DMS153 (cell line): ENCODE measurements at regions not wholly inside any gene's neighbourhood (a gene's known extent, or its start where the extent isn't known, plus 50 kb on each side); places are given as distances from the start of the nearest gene placed in this dataset.
"Not testable (repeated sequence)": the region's sequence is repeated elsewhere in the genome, so short reads cannot be mapped to it uniquely, and the experiment has no call there.

Experiments used
- DNase-seq: peaks from one replicate; lab custom pipeline; 2025; lab: John Stamatoyannopoulos, UW

GRCh38 chr7:89621925-89622641, 532.2 kb upstream of the STEAP1 start:
- no peak for DNase-seq

DNA sequence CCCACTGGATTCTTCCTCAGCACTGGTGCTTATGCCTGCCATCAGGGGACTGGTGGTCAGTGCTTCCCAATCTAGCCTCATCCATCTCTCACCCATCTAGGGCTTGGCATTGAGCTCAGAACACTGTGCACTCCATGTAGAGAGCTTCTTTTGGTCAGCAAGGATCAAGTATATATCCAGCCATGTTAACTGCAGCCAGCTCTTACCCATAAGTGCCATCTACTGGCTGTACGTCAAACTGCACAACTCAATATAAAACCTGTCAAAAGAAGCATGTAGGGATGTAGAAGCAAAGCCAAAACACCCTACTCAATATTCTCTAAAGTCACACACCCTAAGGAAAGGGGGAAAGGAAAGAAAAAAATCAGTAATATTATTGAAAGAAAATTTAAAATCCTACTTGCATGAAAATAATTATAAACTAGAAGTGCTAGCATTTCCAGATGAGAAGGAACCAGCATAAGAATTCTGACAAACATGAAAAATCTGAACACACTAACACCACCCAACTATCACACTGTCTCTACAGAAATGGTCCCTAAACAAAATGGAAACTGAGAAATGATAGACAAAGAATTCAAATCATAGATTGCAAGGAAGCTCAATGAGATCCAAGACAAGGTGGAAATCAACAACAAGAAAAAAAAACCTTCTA, 531.1 kb upstream of the STEAP1 start:
- peak; percentile 49 for DNase-seq

GRCh38 chr7:89624155-89624554, 530.1 kb upstream of the STEAP1 start:
- DNase-seq: not testable (repeated sequence)

DNA sequence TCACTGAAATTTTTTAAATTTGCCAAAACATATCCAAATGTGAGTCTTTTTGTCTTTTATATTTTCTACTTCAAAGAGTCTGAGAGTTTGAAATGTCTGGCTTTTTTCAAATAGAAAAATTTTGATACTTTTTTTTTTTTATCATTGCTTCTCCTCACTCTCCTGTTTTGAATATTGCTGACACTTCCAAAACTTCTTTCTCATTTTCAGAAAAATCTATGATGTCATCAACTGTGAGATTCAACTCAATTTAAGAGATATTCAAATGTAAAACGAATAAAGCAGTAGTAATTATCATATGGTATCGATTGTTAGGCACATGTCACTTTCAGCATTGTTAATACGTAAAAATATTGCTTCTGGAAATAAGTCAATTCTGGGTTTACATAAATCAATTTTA, 505.8 kb upstream of the STEAP1 start:
- no peak for DNase-seq

DNA sequence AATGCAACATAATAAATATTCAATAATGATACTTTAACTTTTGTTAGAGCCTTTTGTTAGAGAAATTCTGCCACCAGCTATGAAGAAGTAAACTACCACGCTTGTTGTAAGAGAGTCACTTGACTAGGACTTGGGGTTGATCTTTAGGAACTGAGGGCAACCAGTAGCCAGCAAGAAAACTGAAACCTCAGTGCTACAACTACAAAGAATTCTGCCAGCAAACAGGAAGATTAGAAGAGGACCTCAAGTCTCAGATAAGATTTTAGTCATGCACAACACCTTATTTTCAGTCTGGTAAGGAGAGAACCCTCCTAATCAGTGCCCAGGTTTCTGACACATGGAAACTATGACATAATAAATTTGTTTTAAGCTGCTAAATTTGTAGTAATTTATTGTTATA, 498.3 kb upstream of the STEAP1 start:
- no peak for DNase-seq

- no peak for DNase-seq
These were observed 492.4 kb upstream of the STEAP1 start for GRCh38 chr7:89661876-89662275.

DNA sequence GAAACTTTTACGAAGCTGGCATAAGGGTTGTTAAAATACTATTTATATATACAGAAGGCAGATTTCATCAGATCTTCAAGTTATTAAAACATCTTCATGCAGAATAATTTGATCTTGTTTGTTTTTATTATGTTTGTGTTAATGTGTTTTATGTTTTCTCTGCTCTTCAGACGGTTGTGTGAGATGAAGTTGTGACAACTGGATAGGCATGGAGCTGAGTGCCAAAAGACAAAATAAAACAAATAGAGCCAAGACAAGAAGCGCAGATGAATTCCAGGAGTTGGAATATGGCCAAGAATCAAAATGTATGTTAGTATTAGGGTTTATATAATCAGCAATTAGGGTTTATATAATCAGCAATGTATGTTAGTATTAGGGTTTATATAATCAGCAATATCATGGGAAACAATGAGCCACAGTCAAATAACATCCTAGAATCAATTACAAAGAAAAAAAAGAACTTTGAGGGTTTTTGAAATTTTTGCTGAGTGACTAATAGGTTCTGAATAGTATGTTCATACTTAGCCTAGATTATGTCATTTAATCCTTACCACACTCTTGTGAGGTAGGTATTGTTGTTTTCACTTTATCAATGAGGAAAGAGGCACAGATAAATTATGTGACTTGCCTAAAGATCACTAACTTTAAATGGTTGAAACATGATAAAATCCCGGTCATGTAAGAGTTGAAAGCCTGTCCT, 488.0 kb upstream of the STEAP1 start:
- no peak for DNase-seq

DNA sequence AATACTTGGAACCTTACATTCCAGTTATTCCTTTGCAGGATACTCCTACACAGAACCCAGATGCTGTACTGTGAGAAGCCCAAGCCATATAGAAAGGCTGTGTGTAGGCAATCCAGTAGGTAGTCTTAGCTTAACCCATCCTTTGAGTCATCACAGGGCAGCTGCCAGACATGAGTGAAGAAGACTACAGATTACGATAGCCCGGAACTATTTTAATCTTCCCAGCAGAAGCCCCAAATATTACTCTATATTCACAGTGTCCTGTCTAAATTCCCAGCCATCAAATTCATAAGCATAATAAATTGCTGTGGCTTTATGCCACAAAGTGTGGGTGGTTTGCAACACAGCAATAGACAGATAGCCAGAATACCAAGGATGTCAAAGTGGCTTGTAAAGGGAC, 474.1 kb upstream of the STEAP1 start:
- DNase-seq: no peak

- no peak for DNase-seq
These were observed 472.8 kb upstream of the STEAP1 start for GRCh38 chr7:89681448-89681847.

GRCh38 chr7:89685287-89685686, 469.0 kb upstream of the STEAP1 start:
- no peak for DNase-seq

GRCh38 chr7:89687211-89687610, 467.1 kb upstream of the STEAP1 start:
- DNase-seq: no peak

DNA sequence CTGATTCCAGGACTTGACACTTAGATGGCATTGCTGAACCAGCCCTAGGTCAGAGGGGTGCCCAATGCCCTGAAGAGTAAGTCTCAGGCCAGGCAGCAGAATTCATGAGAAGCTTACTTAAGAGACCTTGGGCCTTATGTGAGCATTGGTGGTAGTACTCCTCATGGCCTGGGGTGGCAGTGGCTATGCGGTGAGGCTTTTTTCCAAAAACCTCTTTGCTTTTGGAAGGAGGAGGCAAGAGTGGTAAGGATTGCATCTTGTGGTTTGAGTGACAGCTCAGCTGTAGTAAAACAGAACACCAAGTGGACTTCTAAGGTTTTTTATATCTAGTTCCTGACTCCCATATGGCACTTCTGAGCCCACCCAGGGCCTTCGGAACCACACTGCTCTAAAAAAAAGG, 459.0 kb upstream of the STEAP1 start:
- no peak for DNase-seq

DNA sequence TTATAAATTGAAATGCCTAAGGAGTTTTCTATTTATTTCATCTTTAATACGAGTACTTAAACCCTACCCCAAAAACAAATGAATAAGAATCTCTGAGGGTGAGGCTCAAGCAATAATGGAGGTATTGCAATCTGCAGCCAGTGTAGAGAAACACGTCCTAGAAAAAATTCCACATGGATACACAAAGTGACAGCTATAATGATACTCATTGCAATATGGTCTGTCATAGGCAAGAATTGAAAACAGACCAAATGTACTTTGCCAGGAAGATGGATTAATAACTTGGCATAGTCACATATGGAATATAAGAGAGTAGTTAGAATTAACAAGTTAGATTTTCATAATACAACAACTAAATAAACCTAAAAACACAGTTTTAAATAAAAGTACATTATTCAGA, 440.1 kb upstream of the STEAP1 start:
- no peak for DNase-seq

GRCh38 chr7:89718941-89719340, 435.3 kb upstream of the STEAP1 start:
- peak; percentile 86 for DNase-seq

DNA sequence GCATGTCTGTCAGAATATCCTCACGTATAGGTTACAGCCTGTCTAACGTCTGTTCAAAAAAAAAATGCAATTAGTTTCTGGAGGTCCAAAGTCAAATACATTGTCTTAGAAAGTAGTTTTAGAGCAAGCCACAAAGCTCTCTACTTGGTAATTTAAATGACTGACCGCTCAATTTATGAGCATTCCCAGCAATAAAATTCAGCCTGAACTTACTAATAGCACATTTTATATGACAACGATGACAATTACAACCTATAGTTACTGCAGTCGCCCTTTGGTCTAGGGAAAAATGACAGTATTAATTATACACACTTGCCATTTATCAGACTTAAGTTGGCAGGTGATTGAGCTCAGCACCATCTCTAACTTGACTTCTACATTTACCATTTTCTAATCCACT, 425.8 kb upstream of the STEAP1 start:
- DNase-seq: no peak

- no peak for DNase-seq
These were observed 422.4 kb upstream of the STEAP1 start for GRCh38 chr7:89731751-89732445.

DNA sequence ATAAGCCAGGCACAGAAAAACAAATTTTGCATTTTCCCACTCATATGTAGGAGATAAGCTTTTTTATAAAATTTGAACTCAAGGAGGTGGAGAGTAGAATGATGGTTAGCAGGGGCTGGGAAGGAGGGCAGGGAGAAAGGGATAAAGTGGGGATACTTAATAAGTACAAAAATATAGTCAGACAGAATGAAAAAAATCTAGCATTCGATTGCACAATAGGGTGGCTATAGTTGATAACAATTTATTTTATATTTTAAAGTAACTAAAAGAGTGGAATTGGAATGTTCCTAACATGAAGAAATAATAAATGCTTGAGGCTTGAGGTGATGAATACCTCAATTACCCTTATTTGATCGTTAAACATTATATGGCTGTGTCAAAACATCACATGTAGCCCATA, 415.7 kb upstream of the STEAP1 start:
- DNase-seq: no peak

- no peak for DNase-seq
These were observed 396.4 kb upstream of the STEAP1 start for GRCh38 chr7:89757910-89758309.

GRCh38 chr7:89760690-89761089, 393.6 kb upstream of the STEAP1 start:
- no peak for DNase-seq

DNA sequence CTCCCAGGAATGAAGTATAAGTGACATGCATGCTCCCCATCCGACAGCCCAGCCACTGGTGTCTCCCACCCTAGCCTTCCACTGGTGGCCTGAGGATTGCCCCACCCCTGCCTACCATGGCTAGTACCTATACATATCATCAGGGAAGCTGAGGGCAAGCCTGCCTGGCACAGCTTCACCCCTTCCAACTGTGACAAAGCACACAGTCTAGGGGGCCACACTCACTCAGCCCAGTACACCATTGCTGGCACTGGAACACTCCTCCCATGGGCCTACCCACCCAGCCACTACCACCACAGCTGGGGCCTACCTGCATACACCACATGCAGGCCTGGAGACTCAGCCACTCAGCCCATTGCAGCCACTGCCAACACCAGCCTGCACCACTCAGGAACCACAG, 393.1 kb upstream of the STEAP1 start:
- DNase-seq: no peak

- DNase-seq: no peak
These were observed 384.1 kb upstream of the STEAP1 start for GRCh38 chr7:89770161-89770560.

- DNase-seq: no peak
These were observed 383.1 kb upstream of the STEAP1 start for GRCh38 chr7:89771003-89771636.
